DOHH2 (cell line): ENCODE measurements at regions not wholly inside any gene's neighbourhood (a gene's known extent, or its start where the extent isn't known, plus 50 kb on each side); places are given as distances from the start of the nearest gene placed in this dataset.

Experiments used
- EZH2phosphoT487 ChIP-seq: fragments of 200-600 bp; sonication (generic); IDR thresholded peaks from 2 replicates; pipeline ENCODE4 v1.6.1; 2017; ENCODE audit warnings: borderline replicate concordance, mild to moderate bottlenecking, antibody characterized with exemption, low read length, moderate library complexity, mixed read lengths
- TF ChIP-seq, protein P1 (sequence below): fragments of 200-600 bp; sonication (generic); IDR thresholded peaks from one replicate; pipeline ENCODE4 v1.5.1; 2014; ENCODE audit warnings: antibody characterized with exemption, mild to moderate bottlenecking, low read depth, low read length; ENCODE audit not compliant: poor library complexity, severe bottlenecking

DNA sequence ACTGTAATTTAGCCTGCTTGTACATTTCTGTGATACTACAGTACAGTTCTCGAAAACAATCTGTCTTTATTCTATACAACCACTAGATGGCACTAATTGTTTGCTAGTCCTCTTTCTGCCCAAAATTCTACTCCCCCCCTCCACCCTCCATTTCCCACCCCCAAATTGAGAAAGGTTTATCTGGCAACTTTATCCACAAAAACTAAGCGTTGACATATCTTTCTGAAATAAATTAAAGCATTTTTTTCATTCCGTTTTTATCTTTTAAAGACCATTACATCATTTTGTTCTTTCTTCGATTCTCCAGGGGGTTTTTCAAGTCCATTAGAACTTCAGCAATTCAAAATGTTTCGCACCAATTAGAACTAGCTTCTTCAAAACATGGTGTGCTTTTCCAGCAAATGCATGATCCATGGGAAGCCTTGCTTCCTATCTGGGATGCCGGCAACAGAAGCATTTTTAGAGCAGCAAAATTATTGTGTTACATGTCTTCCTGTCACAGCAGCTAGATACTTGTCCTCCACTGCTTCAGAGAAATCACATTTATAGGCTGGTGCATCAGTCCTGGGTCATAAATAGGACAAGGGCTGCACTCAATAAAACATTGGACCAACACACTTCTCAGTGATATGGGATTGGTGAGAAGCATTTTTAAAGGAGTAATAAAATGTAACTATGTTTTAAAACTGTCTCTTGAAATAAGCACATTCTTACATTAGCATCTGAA is 241.3 kb downstream of the PAX3 start:
- TF ChIP-seq, protein P1, sequence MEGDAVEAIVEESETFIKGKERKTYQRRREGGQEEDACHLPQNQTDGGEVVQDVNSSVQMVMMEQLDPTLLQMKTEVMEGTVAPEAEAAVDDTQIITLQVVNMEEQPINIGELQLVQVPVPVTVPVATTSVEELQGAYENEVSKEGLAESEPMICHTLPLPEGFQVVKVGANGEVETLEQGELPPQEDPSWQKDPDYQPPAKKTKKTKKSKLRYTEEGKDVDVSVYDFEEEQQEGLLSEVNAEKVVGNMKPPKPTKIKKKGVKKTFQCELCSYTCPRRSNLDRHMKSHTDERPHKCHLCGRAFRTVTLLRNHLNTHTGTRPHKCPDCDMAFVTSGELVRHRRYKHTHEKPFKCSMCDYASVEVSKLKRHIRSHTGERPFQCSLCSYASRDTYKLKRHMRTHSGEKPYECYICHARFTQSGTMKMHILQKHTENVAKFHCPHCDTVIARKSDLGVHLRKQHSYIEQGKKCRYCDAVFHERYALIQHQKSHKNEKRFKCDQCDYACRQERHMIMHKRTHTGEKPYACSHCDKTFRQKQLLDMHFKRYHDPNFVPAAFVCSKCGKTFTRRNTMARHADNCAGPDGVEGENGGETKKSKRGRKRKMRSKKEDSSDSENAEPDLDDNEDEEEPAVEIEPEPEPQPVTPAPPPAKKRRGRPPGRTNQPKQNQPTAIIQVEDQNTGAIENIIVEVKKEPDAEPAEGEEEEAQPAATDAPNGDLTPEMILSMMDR: peak; percentile 69
- no peak for TF ChIP-seq EZH2phosphoT487
